Kidney epithelial cell (primary cell): ENCODE measurements at regions not wholly inside any gene's neighbourhood (a gene's known extent, or its start where the extent isn't known, plus 50 kb on each side); places are given as distances from the start of the nearest gene placed in this dataset.

Experiments
- DNase-seq: peaks from one replicate; pipeline ENCODE4 v3.0.0-alpha.2; 2010; ENCODE audit warnings: low read depth
- H3K27me3 ChIP-seq: 2 replicates; pipeline ENCODE4 v1.6.0; 2011; ENCODE audit warnings: low read length; ENCODE audit not compliant: control insufficient read depth, insufficient read depth
- H3K36me3 ChIP-seq: 2 replicates; pipeline ENCODE4 v1.5.1; 2011; ENCODE audit warnings: low read length; ENCODE audit not compliant: control insufficient read depth, insufficient read depth
- H3K4me3 ChIP-seq: 2 replicates; pipeline ENCODE4 v1.5.1; 2011; ENCODE audit warnings: low read depth, mild to moderate bottlenecking, control low read depth, low read length
- TF ChIP-seq, protein P1 (sequence below): IDR thresholded peaks from 2 replicates; pipeline ENCODE4 v1.5.1; 2011; ENCODE audit warnings: mild to moderate bottlenecking, moderate library complexity, low read length, control low read depth, inconsistent platforms; ENCODE audit not compliant: insufficient read depth, poor library complexity, severe bottlenecking

DNA sequence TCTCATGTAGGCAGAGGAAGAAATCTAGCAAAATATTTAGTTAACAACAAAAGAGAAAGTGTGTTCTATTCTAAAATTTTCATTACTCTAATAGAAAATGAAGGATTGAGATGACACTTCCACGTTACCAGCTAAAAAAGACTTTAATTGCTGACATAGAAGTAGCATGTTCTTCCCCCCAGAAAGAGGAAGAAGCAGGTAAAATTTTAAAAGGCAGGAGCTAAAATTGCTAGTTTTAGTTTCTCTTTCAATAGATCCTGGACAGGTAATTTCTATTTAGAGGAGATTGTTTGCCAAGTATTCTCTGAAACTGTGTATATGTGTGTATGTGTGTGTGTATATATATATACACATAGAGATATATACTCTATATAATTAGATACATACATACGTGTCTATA, 248.1 kb upstream of the FMN2 start:
- Histone ChIP-seq H3K27me3 (no peaks in the 10 kb centered on the region), H3K36me3 (no peaks in the 10 kb centered on the region), H3K4me3 (no peak overlapping the region)
- TF ChIP-seq, protein P1, sequence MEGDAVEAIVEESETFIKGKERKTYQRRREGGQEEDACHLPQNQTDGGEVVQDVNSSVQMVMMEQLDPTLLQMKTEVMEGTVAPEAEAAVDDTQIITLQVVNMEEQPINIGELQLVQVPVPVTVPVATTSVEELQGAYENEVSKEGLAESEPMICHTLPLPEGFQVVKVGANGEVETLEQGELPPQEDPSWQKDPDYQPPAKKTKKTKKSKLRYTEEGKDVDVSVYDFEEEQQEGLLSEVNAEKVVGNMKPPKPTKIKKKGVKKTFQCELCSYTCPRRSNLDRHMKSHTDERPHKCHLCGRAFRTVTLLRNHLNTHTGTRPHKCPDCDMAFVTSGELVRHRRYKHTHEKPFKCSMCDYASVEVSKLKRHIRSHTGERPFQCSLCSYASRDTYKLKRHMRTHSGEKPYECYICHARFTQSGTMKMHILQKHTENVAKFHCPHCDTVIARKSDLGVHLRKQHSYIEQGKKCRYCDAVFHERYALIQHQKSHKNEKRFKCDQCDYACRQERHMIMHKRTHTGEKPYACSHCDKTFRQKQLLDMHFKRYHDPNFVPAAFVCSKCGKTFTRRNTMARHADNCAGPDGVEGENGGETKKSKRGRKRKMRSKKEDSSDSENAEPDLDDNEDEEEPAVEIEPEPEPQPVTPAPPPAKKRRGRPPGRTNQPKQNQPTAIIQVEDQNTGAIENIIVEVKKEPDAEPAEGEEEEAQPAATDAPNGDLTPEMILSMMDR: no peak
- no peak for DNase-seq

DNA sequence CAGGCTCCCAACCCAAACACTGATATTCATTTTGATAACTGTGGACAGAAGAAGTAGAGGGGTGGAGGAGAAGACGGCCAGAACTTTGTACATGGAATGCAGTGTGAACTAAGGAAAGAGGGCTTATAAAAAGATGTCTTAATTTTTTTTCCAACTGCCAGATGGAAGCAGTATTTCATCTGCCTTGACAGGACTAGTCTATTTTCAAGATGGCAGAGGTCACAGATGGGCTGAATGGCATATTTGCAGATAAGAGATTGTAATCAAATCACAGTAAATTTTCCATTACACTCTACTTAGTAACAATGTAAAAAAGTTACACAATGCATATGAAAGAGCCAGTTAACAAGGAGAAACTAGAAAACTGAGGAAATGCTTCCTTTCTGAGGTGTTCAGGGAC, 246.8 kb upstream of the FMN2 start:
- H3K36me3 ChIP-seq: no peaks in the 10 kb centered on the region
- TF ChIP-seq, protein P1: no peak
- no peaks in the 10 kb centered on the region for H3K27me3 ChIP-seq
- no peak for DNase-seq
- no peak overlapping the region for H3K4me3 ChIP-seq

DNA sequence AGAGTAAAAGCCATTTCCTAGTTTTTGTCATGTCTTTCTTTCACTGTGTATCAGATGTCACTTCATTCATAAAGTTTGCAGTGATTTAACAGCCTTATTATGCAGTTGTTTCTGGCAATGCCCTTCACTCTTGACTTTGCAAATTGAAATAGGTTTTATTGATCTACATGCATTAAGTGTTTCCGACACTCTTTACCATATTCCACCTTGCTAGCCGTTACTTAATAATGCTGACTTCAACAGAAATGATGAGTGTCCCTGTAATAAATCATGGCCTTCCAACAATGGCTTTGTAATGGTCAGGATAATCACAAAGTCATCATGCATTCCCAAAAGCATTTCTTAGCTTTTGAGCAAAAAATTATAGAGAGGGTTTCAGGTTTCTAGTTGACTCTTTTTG, 236.8 kb upstream of the FMN2 start:
- Histone ChIP-seq H3K4me3 (no peak overlapping the region), H3K27me3 (no peaks in the 10 kb centered on the region), H3K36me3 (no peaks in the 10 kb centered on the region)
- DNase-seq: no peak
- TF ChIP-seq, protein P1: no peak

DNA sequence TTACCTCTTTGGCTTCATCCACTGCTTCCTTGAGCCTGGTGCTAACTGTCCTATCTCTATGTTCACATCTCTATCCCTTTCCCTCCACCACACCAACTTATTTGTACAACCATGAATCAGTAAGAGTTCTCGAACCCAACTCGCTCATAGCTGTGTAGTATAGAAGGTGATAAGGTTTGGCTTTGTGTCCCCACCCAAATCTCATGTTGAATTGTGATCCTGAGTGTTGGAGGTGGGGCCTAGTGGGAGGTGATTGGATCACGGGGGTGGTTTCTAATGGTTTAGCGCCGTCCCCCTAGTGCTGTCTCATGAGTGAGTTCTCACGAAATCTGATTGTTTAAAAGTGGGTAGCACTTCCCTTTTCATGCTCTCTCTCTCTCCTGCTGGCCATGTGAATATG, 235.6 kb upstream of the FMN2 start:
- TF ChIP-seq, protein P1: no peak
- no peak overlapping the region for H3K4me3 ChIP-seq
- DNase-seq: no peak
- no peaks in the 10 kb centered on the region for H3K36me3 ChIP-seq
- no peaks in the 10 kb centered on the region for H3K27me3 ChIP-seq

DNA sequence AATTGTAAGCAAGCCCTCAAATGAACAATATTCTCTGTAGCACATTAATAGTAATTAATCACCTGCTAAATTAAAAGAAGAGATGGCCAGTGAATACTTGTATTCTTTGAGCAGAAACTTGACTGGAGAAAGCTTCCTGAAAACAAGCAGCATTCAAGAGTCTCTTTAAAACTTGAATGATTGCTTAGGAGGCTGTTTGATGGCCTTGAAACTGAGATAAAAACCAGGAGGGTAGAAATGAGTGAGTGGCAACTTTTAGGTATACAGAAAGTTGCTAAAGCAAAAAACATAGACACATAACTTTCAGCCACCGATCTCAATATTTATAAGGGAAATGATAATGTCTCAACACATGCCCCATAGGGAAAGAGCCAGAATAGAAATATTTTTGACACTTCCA, 234.8 kb upstream of the FMN2 start:
- DNase-seq: no peak
- TF ChIP-seq, protein P1: no peak
- Histone ChIP-seq H3K36me3 (no peaks in the 10 kb centered on the region), H3K27me3 (no peaks in the 10 kb centered on the region), H3K4me3 (no peak overlapping the region)

DNA sequence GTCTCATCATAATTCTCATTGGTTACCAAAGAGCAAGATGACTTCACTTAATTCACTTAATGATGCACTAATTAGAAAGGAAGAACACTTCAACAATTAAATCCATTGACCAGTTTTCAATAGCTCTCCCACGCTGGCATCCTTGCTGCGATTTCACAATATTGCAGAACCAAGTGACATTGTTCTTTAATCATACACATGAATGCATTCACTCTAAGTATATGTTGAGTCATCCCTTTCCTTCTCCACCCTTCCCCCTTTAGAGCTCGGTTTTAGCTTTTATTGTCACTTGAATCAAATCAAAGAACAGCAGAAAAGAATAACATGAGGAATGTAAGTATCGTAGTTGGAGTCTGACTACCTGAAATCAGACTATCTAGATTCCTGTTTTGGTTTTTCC, 233.6 kb upstream of the FMN2 start:
- TF ChIP-seq, protein P1: no peak
- peak; percentile 32 for DNase-seq
- H3K4me3 ChIP-seq: no peak overlapping the region
- no peaks in the 10 kb centered on the region for H3K36me3 ChIP-seq
- H3K27me3 ChIP-seq: no peaks in the 10 kb centered on the region
